Fibroblast of skin of right quadriceps (primary cell): ENCODE measurements at regions not wholly inside any gene's neighbourhood (a gene's known extent, or its start where the extent isn't known, plus 50 kb on each side); places are given as distances from the start of the nearest gene placed in this dataset.
"Not testable (repeated sequence)": the region's sequence is repeated elsewhere in the genome, so short reads cannot be mapped to it uniquely, and the experiment has no call there.

Experiments
- DNase-seq: peaks from one replicate; pipeline ENCODE4 v3.0.0-alpha.2; 2013

DNA sequence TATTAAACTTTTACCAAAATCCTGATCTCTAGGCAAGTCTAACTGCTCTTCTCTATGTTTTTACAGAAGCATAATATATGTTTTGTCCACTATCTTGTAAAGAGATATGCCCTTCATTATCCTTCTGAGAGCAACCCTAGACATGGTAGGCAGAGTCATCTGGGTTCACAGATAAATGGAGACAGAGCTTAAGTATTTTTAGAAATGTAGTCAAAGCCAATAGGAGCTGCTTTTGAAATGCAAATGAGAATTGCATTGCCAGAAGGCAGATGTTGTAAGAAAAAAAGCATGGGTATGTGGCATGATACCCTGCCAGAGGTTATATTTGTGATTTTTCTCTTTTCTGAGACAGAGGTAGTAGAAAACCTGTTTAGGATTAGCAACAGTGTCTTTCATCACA lies 964.8 kb downstream of the SORCS3 start:
- no peak for DNase-seq

DNA sequence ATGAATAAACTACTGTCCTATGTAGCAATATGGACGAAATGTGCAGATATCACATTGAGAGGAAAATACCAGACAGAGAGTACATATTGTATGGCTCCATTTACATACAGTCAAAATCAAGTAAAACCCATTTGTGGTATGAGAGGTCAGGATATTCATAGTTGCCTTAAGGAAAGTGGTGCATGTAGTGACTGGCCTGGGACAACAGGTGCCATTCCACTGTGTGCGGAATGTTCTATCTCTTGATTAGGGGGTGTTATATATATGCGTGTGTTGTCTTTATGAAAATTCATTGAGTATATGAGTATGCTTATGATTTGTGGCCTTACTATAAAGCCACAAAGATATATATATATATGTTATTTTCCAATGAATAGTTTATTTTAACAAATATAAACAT lies 964.0 kb downstream of the SORCS3 start:
- no peak for DNase-seq

DNA sequence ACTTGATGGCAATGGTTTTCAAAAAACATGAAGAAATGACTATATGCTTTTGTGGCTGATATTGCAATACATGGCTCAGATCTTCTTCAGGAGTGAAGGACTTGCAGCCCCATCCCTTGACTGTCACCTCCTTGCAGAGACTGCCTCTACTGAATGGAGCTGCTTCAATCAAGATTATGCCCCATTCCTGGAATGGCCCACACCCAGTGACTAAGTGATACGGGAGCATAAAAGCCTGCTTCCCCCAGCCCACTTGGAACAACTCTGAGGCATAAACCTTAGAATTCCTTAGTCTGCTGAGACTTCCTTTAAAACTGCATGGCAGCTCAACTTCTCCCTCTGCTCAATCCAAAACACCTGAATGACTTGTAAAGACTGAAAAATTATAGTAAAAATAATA lies 957.1 kb downstream of the SORCS3 start:
- no peak for DNase-seq

- DNase-seq, result no peak
Measured at GRCh38 chr10:105597312-105597711, 956.2 kb downstream of the SORCS3 start.

- no peak for DNase-seq
Measured at GRCh38 chr10:105596749-105597148, 955.7 kb downstream of the SORCS3 start.

GRCh38 chr10:105594296-105594695 lies 953.2 kb downstream of the SORCS3 start:
- DNase-seq, result no peak

DNA sequence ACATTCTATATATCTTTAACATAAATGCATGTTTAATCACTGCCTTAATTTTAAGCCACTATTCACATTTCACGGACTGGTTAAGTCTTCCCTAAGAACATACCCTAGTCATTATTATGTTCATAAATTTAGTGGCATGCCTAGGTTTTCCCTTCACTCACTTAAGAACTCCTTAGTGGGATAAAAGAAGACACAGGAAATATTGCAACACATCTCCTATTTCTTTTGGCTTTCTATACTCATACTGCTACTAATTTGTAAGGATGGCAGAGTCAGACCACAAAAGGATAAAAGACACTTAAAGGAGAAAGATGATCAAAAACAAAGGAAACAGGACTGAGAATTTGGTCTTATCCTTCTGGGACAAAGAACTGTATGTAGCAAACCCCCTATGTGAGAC lies 951.4 kb downstream of the SORCS3 start:
- DNase-seq, result no peak

GRCh38 chr10:105586451-105587098 lies 945.5 kb downstream of the SORCS3 start:
- DNase-seq, result no peak

- DNase-seq, result peak; percentile 9
Measured at GRCh38 chr10:105585753-105586152, 944.7 kb downstream of the SORCS3 start.

- no peak for DNase-seq
Measured at GRCh38 chr10:105585171-105585570, 944.1 kb downstream of the SORCS3 start.

DNA sequence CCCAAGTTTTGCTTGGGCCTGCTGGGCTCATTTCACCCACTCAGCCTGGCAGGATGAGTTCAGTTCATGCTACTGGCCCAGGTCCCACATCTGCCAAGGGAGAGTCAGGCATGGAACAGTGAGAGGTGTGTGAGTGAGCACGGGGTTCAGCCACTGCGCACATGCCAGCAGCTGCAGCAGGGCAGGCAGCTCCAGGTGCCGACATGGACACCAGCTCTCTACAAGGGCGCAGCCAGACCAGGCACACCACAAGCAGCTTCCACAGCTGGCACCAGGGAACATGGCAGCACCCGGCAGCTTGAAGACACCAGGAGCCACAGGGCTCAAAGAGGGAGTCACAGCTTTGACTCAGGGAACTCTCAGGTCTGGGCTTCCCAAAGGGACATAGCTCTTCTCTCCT lies 938.0 kb downstream of the SORCS3 start:
- no peak for DNase-seq

- DNase-seq, result no peak
Measured at GRCh38 chr10:105577865-105578607, 936.9 kb downstream of the SORCS3 start.

DNA sequence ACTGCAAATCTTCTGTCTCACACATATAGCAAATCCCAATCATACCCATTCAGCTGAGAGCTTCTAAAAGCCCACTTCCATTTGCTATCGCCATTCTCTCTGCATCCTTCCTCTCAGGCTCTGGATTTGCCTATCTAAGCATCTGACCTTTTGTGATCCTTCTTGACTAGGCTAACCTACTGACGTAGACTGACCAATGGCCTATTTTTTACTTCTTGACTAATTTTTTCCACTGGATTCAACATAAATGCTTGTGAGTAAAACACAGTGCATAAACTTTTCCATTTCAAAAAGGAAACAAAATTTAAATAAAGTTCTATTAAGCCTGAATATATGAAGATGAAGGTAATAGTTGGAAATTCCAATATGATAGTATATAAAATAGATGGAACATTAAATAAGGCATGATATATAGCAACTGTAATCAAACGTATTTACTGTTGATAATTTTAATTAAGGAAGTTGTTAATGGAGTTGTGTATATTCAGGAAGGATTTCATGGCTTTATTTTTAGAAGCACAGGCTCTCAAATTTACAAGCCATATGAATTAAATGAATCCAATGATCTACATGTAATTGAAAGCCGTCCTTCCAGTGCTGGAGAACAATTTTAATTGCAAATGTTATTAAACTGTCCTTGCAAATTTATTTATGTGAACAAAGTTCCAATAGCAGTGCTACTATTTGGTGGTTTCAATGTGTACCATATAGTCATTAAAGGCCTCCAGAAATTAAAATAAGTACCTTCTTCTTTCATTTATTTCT lies 918.4 kb downstream of the SORCS3 start:
- DNase-seq, result no peak

DNA sequence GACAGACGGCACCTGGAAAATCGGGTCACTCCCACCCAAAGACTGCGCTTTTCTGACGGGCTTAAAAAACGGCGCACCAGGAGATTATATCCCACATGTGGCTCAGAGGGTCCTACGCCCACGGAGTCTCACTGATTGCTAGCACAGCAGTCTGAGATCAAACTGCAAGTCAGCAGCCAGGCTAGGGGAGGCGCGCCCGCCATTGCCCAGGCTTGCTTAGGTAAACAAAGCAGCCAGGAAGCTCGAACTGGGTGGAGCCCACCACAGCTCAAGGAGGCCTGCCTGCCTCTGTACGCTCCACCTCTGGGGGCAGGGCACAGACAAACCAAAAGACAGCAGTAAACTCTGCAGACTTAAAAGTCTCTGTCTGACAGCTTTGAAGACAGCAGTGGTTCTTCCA lies 909.4 kb downstream of the SORCS3 start:
- not testable (repeated sequence) for DNase-seq

- no peak for DNase-seq
Measured at GRCh38 chr10:105549731-105550130, 908.6 kb downstream of the SORCS3 start.

- no peak for DNase-seq
Measured at GRCh38 chr10:105545101-105545500, 904.0 kb downstream of the SORCS3 start.

- DNase-seq, result no peak
Measured at GRCh38 chr10:105540381-105540780, 899.3 kb downstream of the SORCS3 start.

DNA sequence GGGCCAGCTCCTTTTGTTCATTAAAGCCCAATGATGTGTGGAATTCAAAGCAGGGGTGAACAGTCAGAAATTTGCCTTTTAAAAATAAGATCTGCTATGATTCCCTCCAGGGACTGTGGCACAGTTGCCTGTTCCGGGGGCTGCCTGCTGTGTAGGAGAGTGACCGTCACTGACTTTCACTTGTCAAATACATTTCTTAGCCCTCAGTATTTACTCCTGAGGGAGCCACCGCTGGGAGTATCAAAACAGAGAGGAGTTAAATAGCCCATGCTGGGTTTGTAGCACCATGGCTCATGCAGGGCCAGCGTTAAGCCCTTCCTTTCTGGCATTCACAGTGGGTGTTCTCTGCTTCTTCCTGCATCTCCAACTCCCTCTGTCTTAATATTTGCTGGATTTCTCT lies 897.8 kb downstream of the SORCS3 start:
- DNase-seq, result no peak

GRCh38 chr10:105535478-105535877 lies 894.4 kb downstream of the SORCS3 start:
- DNase-seq, result no peak

DNA sequence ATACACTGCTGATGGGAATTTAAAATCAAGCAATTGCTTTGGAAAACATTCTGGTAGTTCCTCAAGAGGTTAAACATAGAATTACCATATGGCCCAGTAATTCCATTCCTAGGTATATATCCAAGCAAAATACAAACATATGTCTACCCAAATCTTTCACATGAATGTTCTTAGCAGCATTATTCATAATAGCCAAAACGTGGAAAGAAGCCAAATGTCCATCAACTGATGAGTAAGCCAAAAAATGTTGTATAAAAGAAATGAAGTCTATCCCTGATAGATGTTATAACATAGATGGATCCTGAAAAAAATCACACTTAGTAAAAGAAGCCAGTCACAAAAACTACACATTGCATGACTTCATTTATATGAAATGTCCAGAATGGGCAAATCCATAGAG lies 893.0 kb downstream of the SORCS3 start:
- DNase-seq, result no peak

- no peak for DNase-seq
Measured at GRCh38 chr10:105516511-105516910, 875.4 kb downstream of the SORCS3 start.

DNA sequence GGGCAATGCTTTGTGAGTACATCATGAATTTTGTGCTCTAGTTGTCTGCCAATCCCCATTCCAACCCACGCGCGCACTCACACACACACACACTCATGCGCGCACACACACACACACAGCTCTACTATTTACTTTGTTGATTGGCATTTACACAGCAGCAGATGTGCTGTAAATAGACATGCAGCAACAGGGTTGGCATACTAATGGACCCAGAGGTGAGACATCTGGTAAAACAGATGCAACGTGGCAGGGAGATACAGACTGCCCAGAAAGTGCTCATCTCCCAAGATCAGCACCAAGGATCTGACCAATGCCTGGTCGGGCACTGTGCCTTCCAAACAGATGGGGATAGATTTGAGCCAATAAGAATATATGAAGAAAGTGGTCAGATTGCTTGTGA lies 873.0 kb downstream of the SORCS3 start:
- DNase-seq, result no peak

DNA sequence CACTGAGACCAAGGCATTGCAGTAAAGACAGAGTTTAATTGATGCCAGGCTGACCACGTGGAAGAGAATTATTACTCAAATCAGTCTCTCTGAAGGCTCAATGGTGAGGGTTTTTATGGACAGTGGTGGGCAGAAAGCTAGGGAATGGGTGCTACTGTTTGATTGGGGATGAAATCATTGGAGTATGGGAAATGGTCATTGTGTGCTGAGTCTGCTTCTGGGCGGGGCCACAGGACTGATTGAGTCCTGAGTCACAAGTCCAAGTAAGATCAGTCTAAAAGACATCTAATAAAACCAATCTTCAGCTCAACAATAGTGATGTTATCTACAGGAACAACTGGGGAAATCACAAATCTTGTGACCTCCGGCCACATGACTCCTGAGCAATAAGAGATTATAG lies 868.4 kb downstream of the SORCS3 start:
- no peak for DNase-seq

- no peak for DNase-seq
Measured at GRCh38 chr10:105506262-105506661, 865.2 kb downstream of the SORCS3 start.
